Hepatocyte (in vitro differentiated cells): ENCODE measurements at regions not wholly inside any gene's neighbourhood (a gene's known extent, or its start where the extent isn't known, plus 50 kb on each side); places are given as distances from the start of the nearest gene placed in this dataset.
"Not testable (repeated sequence)": the region's sequence is repeated elsewhere in the genome, so short reads cannot be mapped to it uniquely, and the experiment has no call there.

Source experiments
- DNase-seq: peaks from one replicate; pipeline ENCODE4 v3.0.0-alpha.2; 2016; ENCODE audit warnings: low spot score
- H2AFZ ChIP-seq: fragments of 200-600 bp; sonication (generic); 2 replicates; pipeline ENCODE4 v1.6.0; 2016; ENCODE audit warnings: antibody characterized with exemption, mild to moderate bottlenecking
- H3K27ac ChIP-seq: fragments of 200-600 bp; sonication (generic); 2 replicates; pipeline ENCODE4 v1.5.1; 2016; ENCODE audit warnings: mild to moderate bottlenecking
- H3K27me3 ChIP-seq: fragments of 200-600 bp; sonication (generic); 2 replicates; pipeline ENCODE4 v1.6.1; 2016
- H3K36me3 ChIP-seq: fragments of 200-600 bp; sonication (generic); replicated peaks from 2 replicates; pipeline ENCODE4 v1.5.1; 2016; ENCODE audit warnings: low read depth; ENCODE audit not compliant: insufficient read depth
- H3K4me1 ChIP-seq: fragments of 200-600 bp; sonication (generic); 2 replicates; pipeline ENCODE4 v1.5.1; 2016; ENCODE audit warnings: mild to moderate bottlenecking, moderate library complexity; ENCODE audit not compliant: insufficient read depth
- H3K4me2 ChIP-seq: fragments of 200-600 bp; sonication (generic); 2 replicates; pipeline ENCODE4 v1.6.0; 2016
- H3K4me3 ChIP-seq: fragments of 200-600 bp; sonication (generic); 2 replicates; pipeline ENCODE4 v1.5.1; 2016; ENCODE audit warnings: mild to moderate bottlenecking
- H3K79me2 ChIP-seq: fragments of 200-600 bp; sonication (generic); 2 replicates; pipeline ENCODE4 v1.6.0; 2017; ENCODE audit warnings: mild to moderate bottlenecking
- H3K9me2 ChIP-seq: fragments of 200-600 bp; sonication (generic); replicated peaks from 2 replicates; pipeline ENCODE4 v1.6.0; 2017; ENCODE audit warnings: mild to moderate bottlenecking; ENCODE audit not compliant: insufficient read depth
- H3K9me3 ChIP-seq: fragments of 200-600 bp; sonication (generic); 2 replicates; pipeline ENCODE4 v1.5.1; 2016; ENCODE audit warnings: low read depth, mild to moderate bottlenecking
- H4K20me1 ChIP-seq: fragments of 200-600 bp; sonication (generic); 2 replicates; pipeline ENCODE4 v1.6.0; 2016; ENCODE audit warnings: mild to moderate bottlenecking; ENCODE audit not compliant: insufficient read depth, poor library complexity, severe bottlenecking
- CTCF ChIP-seq: fragments of 200-600 bp; sonication (generic); IDR thresholded peaks from 2 replicates; pipeline ENCODE4 v1.5.1; 2016; ENCODE audit warnings: antibody characterized with exemption, mild to moderate bottlenecking; ENCODE audit not compliant: poor library complexity
- EZH2 ChIP-seq: fragments of 200-600 bp; sonication (generic); IDR thresholded peaks from 2 replicates; pipeline ENCODE4 v1.6.1; 2016; ENCODE audit warnings: antibody characterized with exemption, mild to moderate bottlenecking, borderline replicate concordance
- EZH2phosphoT487 ChIP-seq: fragments of 200-600 bp; sonication (generic); IDR thresholded peaks from one replicate; pipeline ENCODE4 v1.6.1; 2018; ENCODE audit warnings: antibody characterized with exemption, mild to moderate bottlenecking, low read depth, moderate library complexity; ENCODE audit not compliant: unreplicated experiment, severe bottlenecking
- WGBS: methylation state at CpG from one replicate; pipeline ENCODE4 v1.1.6; 2016; ENCODE audit warnings: low lambda C conversion rate; ENCODE audit errors: missing lambda C conversion rate; 5-methylcytosine and 5-hydroxymethylcytosine counted together

- no peak for DNase-seq
- no peaks in the 10 kb centered on the region for H3K27me3 ChIP-seq
- no peak overlapping the region for H2AFZ ChIP-seq
- H4K20me1 ChIP-seq, result no peaks in the 10 kb centered on the region
- H3K36me3 ChIP-seq, result no peaks in the 10 kb centered on the region
- H3K4me3 ChIP-seq, result no peak overlapping the region
- TF ChIP-seq CTCF, result no peak
- TF ChIP-seq EZH2phosphoT487, result no peak
- TF ChIP-seq EZH2, result no peak
- H3K4me2 ChIP-seq, result no peak overlapping the region
- no peaks in the 10 kb centered on the region for H3K79me2 ChIP-seq
- H3K4me1 ChIP-seq, result no peaks in the 10 kb centered on the region
- H3K27ac ChIP-seq, result no peak overlapping the region
- 70% methylated on average over 1 of the region's 1 CpG for WGBS
- no peaks in the 10 kb centered on the region for H3K9me2 ChIP-seq
- H3K9me3 ChIP-seq, result peaks cover 4% of the 10 kb centered on the region
Observed at GRCh38 chr4:12379191-12379590, 950.5 kb upstream of the HS3ST1 start.

GRCh38 chr4:12375805-12376204, 947.1 kb upstream of the HS3ST1 start:
- no peaks in the 10 kb centered on the region for H3K79me2 ChIP-seq
- no peaks in the 10 kb centered on the region for H3K36me3 ChIP-seq
- no peak for TF ChIP-seq CTCF
- TF ChIP-seq EZH2, result no peak
- no peak for TF ChIP-seq EZH2phosphoT487
- no peak overlapping the region for H3K4me2 ChIP-seq
- no peaks in the 10 kb centered on the region for H3K9me2 ChIP-seq
- no peaks in the 10 kb centered on the region for H3K9me3 ChIP-seq
- no peaks in the 10 kb centered on the region for H4K20me1 ChIP-seq
- H3K27ac ChIP-seq, result no peak overlapping the region
- WGBS, result 94% methylated on average over 1 of the region's 1 CpG
- DNase-seq, result no peak
- H3K4me3 ChIP-seq, result no peak overlapping the region
- H3K4me1 ChIP-seq, result no peaks in the 10 kb centered on the region
- H3K27me3 ChIP-seq, result no peaks in the 10 kb centered on the region
- no peak overlapping the region for H2AFZ ChIP-seq

- H3K9me2 ChIP-seq, H3K79me2 ChIP-seq, H3K27ac ChIP-seq, H3K27me3 ChIP-seq, H3K4me3 ChIP-seq, H3K9me3 ChIP-seq, H3K36me3 ChIP-seq, H2AFZ ChIP-seq, H4K20me1 ChIP-seq, H3K4me2 ChIP-seq, DNase-seq, H3K4me1 ChIP-seq: not testable (repeated sequence)
- WGBS, result 93% methylated on average over 7 of the region's 7 CpGs
Observed at GRCh38 chr4:12365869-12366268, 937.2 kb upstream of the HS3ST1 start.

GRCh38 chr4:12360391-12360790, 931.7 kb upstream of the HS3ST1 start:
- no peak overlapping the region for H2AFZ ChIP-seq

More at GRCh38 chr4:12360391-12360790, 931.7 kb upstream of the HS3ST1 start:
- H3K36me3 ChIP-seq, result no peaks in the 10 kb centered on the region
- no peak overlapping the region for H3K4me3 ChIP-seq
- no peaks in the 10 kb centered on the region for H3K9me3 ChIP-seq
- TF ChIP-seq EZH2 (no peak), CTCF (no peak), EZH2phosphoT487 (no peak)
- no peaks in the 10 kb centered on the region for H3K79me2 ChIP-seq
- 96% methylated on average over 1 of the region's 1 CpG for WGBS
- H3K27ac ChIP-seq, result no peak overlapping the region
- no peaks in the 10 kb centered on the region for H3K4me1 ChIP-seq
- H4K20me1 ChIP-seq, result no peaks in the 10 kb centered on the region
- H3K27me3 ChIP-seq, result no peaks in the 10 kb centered on the region
- H3K4me2 ChIP-seq, result no peak overlapping the region
- no peak for DNase-seq
- no peaks in the 10 kb centered on the region for H3K9me2 ChIP-seq
